Neural progenitor cell (in vitro differentiated cells): ENCODE measurements at regions not wholly inside any gene's neighbourhood (a gene's known extent, or its start where the extent isn't known, plus 50 kb on each side); places are given as distances from the start of the nearest gene placed in this dataset.

ENCODE experiments used
- EZH2 ChIP-seq: fragments of 200-600 bp; sonication (generic); IDR thresholded peaks from 2 replicates; pipeline ENCODE4 v1.6.1; 2017; ENCODE audit warnings: antibody characterized with exemption, mild to moderate bottlenecking, moderate library complexity
- EZH2phosphoT487 ChIP-seq: fragments of 200-600 bp; sonication (generic); IDR thresholded peaks from 2 replicates; pipeline ENCODE4 v1.6.1; 2017; ENCODE audit warnings: antibody characterized with exemption
- TF ChIP-seq, protein P1 (sequence below): fragments of 200-600 bp; sonication (generic); IDR thresholded peaks from 2 replicates; pipeline ENCODE4 v1.5.1; 2017; ENCODE audit warnings: antibody characterized with exemption, mild to moderate bottlenecking

DNA sequence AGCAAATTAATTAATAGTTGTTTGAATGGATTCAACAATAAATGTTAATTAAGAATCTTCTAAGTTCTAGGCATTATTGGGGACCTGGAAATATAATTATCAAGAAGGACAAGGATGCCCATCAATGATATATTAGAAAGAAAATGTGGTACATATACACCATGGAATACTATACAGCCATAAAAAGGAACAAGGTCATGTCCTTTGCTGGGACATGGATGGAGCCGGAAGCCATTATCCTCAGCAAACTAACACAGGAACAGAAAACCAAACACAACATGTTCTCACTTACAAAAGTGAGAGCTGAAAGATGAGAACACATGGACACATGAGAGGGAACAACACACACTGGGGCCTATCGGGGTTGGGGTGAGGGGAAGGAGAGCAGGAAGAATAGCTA lies 141.4 kb upstream of the JUN start:
- TF ChIP-seq, protein P1, sequence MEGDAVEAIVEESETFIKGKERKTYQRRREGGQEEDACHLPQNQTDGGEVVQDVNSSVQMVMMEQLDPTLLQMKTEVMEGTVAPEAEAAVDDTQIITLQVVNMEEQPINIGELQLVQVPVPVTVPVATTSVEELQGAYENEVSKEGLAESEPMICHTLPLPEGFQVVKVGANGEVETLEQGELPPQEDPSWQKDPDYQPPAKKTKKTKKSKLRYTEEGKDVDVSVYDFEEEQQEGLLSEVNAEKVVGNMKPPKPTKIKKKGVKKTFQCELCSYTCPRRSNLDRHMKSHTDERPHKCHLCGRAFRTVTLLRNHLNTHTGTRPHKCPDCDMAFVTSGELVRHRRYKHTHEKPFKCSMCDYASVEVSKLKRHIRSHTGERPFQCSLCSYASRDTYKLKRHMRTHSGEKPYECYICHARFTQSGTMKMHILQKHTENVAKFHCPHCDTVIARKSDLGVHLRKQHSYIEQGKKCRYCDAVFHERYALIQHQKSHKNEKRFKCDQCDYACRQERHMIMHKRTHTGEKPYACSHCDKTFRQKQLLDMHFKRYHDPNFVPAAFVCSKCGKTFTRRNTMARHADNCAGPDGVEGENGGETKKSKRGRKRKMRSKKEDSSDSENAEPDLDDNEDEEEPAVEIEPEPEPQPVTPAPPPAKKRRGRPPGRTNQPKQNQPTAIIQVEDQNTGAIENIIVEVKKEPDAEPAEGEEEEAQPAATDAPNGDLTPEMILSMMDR = no peak
- no peak for TF ChIP-seq EZH2
- no peak for TF ChIP-seq EZH2phosphoT487
